GM18508 (cell line): ENCODE measurements at regions not wholly inside any gene's neighbourhood (a gene's known extent, or its start where the extent isn't known, plus 50 kb on each side); places are given as distances from the start of the nearest gene placed in this dataset.
"Not testable (repeated sequence)": the region's sequence is repeated elsewhere in the genome, so short reads cannot be mapped to it uniquely, and the experiment has no call there.

Experiments used
- ATAC-seq: cut with Tn5 transposase; IDR thresholded peaks from one replicate; pipeline ENCODE4 v1.9.1; 2021; ENCODE audit warnings: moderate number of reproducible peaks; ENCODE audit not compliant: insufficient read depth, unreplicated experiment

- ATAC-seq, result no peak
Measured at GRCh38 chr3:88987776-88988175, 119.6 kb upstream of the EPHA3 start.

- no peak for ATAC-seq
Measured at GRCh38 chr3:88988906-88989305, 118.5 kb upstream of the EPHA3 start.

GRCh38 chr3:88991496-88991895 lies 115.9 kb upstream of the EPHA3 start:
- no peak for ATAC-seq

DNA sequence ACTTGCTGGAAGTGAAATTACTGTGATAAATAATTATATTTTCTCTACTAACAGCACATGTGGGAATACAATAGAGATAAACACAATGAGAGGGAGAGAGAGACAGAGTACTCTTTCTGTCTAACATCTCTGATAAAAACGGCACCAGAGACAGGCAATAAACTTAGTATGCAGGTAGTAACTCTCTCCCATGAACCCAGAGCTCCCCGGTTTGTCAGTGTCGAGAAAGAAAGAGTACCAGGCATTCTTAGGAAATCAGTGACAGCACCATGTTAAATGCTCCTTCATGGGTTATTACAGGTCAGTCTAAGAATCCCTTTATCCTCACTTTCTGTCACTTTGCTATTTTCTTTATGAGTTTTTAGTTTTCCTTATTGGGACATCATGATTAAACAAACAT lies 110.7 kb upstream of the EPHA3 start:
- ATAC-seq, result no peak

GRCh38 chr3:88997260-88997659 lies 110.2 kb upstream of the EPHA3 start:
- no peak for ATAC-seq

DNA sequence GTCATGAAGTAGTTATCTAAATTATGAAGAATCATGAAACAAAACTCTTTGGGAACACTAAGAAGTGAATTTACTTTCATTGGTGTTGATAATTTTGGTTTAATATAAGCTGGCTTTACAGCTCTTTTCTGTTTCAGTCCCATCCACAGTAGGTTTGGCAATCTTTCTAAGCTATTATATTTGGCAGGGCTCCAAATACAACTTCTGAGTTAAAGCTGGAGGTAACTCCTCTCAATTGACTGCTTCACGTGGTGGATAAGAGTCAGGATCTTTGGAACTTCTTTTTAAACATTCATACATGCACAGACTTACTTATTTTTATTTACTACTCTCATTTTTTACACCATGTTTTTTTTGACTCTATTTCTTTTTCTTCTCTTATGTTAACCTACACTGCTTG lies 106.5 kb upstream of the EPHA3 start:
- no peak for ATAC-seq

DNA sequence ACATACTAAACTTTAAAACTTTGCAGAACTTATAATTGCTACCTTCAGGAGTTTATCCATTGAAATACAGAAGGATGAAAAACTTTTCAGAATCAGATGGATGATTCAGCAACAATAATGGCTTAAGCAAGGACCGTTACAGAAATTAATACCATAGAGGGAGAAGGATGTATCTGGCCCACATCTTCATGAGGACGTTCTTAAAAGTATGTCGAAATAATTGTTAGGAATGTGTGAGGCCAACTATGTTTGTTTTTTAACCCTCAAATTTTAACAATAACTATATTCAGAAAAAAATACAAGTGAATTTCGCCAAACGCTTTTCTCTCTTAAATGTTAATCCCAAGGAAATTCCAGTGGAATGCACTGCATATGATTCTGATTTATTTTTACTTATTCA lies 105.2 kb upstream of the EPHA3 start:
- no peak for ATAC-seq

DNA sequence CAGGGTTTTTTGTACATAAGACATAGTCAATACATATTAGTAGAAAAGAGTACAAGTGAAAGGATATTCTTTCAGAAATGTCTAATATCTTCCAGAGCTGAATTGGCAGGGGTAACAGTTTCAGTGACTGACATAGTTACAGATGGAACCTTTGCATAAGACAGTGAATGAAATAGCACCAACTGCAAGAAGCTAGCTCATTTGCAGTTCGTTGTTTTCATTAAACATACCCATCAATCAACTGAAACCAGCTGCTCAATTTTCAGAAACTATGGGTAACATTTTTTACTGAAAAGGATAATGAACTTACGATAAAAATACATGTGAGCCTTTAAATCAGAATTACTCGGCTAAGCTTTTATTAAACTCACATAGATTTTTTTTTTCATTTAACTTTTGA lies 93.9 kb upstream of the EPHA3 start:
- no peak for ATAC-seq

- ATAC-seq, result no peak
Measured at GRCh38 chr3:89017531-89017930, 89.9 kb upstream of the EPHA3 start.

GRCh38 chr3:89025185-89025584 lies 82.2 kb upstream of the EPHA3 start:
- ATAC-seq, result no peak

DNA sequence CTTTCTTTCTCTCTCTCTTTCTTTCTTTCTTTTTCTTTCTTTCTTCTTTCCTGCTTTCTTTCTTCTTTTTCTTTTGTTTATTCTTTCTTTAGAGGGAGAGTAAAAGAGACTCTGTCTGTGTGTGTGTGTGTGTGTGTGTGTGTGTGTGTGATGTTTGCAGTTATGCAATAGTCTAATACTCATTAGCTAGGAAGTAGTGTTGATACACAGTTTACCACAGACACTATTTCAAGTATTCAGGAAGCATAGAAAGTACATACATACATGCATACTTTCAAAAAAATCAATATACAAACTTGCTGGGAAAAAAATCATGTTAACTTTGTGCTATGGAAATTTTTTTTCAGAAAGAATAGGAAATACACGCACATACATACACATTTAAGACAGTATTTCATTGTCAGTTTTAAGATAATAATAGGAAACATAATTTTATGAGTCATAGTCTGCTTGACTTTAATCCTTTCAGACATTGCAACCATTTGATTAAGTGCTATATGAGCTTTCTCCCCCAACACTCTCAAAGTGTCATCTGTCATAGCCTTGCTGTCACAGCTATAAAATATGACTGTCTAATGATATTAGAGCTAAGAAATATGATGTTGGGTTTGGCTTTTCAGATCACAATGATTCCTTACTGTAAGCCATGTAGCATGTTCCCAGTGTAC lies 74.9 kb upstream of the EPHA3 start:
- no peak for ATAC-seq

GRCh38 chr3:89034723-89035122 lies 72.7 kb upstream of the EPHA3 start:
- not testable (repeated sequence) for ATAC-seq

GRCh38 chr3:89038869-89039268 lies 68.6 kb upstream of the EPHA3 start:
- no peak for ATAC-seq

- no peak for ATAC-seq
Measured at GRCh38 chr3:89042236-89042835, 65.1 kb upstream of the EPHA3 start.

DNA sequence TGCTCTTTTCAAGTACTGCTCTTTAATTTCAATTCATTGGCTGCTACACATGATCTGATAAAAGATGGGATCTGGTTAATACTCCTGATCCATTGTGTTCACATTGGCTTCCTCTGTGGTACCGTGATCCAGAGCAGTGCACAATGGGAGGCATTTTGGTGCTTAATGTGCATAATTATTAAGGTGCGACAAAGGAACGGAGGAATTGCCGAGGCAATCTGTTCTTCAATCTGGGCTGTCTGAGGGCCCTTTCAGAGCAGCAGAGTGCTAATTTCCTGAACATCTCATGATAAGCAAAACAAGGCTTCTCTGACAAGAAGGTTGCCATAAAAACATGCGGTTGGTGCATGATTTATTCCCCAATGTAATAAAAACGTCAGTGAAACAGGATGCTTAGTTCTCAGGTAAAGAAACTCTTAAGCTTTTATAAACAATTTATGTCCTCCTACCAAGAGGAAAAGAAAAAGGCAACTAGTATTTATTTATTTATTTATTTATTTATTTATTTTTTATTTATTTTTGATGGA lies 64.0 kb upstream of the EPHA3 start:
- ATAC-seq, result no peak

GRCh38 chr3:89046661-89047060 lies 60.8 kb upstream of the EPHA3 start:
- no peak for ATAC-seq

GRCh38 chr3:89049119-89049518 lies 58.3 kb upstream of the EPHA3 start:
- no peak for ATAC-seq

DNA sequence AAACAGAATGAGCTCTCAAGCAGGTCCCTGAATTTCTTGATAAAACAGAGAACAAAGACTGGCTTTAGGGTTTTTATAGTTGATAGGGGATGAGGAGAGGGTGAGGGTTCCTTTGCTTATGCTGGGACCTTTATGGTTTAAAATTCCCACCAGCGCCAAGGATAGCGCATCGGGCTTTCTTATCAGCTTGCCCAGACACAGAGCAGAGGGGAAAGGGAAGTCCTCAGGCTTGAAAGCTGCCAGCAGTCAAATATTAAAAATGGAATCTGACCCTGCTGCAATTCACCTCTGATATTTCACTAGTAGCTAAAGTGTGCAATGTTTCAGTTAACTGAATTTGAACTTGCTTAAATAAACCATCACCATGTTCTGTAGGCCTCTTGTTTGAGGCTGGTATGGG lies 55.0 kb upstream of the EPHA3 start:
- ATAC-seq, result no peak

- ATAC-seq, result no peak
Measured at GRCh38 chr3:89057398-89057797, 50.0 kb upstream of the EPHA3 start.
